RWPE2 (cell line): ENCODE measurements at regions not wholly inside any gene's neighbourhood (a gene's known extent, or its start where the extent isn't known, plus 50 kb on each side); places are given as distances from the start of the nearest gene placed in this dataset.
"Not testable (repeated sequence)": the region's sequence is repeated elsewhere in the genome, so short reads cannot be mapped to it uniquely, and the experiment has no call there.

ENCODE experiments used
- ATAC-seq: fragments of 200-7000 bp; cut with Tn5 transposase; 3 replicates; pipeline ENCODE4 v1.9.1; 2021; ENCODE audit warnings: low read depth
- DNase-seq: peaks from one replicate; pipeline ENCODE4 v3.0.0-alpha.2; 2020; ENCODE audit warnings: low spot score
- H3K27ac ChIP-seq: fragments of 450-650 bp; 2 replicates; pipeline ENCODE4 v1.5.1; 2017; ENCODE audit warnings: mild to moderate bottlenecking; ENCODE audit not compliant: poor library complexity, severe bottlenecking
- H3K27me3 ChIP-seq: fragments of 250-450 bp; sonication (Bioruptor Pico); 2 replicates; pipeline ENCODE4 v1.5.1; 2021; ENCODE audit warnings: mild to moderate bottlenecking, moderate library complexity; ENCODE audit not compliant: insufficient read depth, poor library complexity, severe bottlenecking
- H3K36me3 ChIP-seq: fragments of 250-450 bp; sonication (Bioruptor Pico); 2 replicates; pipeline ENCODE4 v1.5.1; 2020; ENCODE audit warnings: low read depth, mild to moderate bottlenecking, moderate library complexity
- H3K4me1 ChIP-seq: fragments of 250-450 bp; sonication (Bioruptor Pico); 2 replicates; pipeline ENCODE4 v1.5.1; 2021; ENCODE audit warnings: mild to moderate bottlenecking, moderate library complexity; ENCODE audit not compliant: insufficient read depth, poor library complexity, severe bottlenecking
- H3K4me3 ChIP-seq: fragments of 250-450 bp; sonication (Bioruptor Pico); 2 replicates; pipeline ENCODE4 v1.5.1; 2021; ENCODE audit warnings: mild to moderate bottlenecking, moderate library complexity; ENCODE audit not compliant: severe bottlenecking
- H3K9me3 ChIP-seq: fragments of 250-450 bp; sonication (Bioruptor Pico); 2 replicates; pipeline ENCODE4 v1.5.1; 2021; ENCODE audit warnings: mild to moderate bottlenecking, moderate library complexity; ENCODE audit not compliant: severe bottlenecking
- TF ChIP-seq, protein P1 (sequence below): fragments of 450-650 bp; IDR thresholded peaks from one replicate; pipeline ENCODE4 v1.5.1; 2017; ENCODE audit warnings: mild to moderate bottlenecking, moderate library complexity; ENCODE audit not compliant: poor library complexity, severe bottlenecking

DNA sequence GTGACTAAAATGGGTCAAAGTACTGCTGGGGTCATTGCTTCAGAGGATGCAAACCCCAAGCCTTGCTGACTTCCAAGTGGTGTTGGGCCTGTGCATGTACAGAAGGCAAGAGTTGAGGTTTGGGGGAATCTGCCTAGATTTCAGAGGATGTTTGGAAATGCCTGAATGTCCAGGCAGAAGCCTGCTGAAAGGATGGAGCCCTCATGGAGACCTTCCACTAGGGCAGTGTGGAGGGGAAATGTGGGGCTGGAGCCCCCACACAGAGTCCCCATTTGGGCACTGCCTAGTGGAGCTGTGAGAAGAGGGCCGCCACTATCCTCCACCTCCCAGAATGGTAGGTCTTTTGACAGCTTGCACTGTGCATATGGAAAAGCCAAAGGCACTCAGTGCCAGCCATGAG, 377.7 kb upstream of the TRPC7 start:
- TF ChIP-seq, protein P1, sequence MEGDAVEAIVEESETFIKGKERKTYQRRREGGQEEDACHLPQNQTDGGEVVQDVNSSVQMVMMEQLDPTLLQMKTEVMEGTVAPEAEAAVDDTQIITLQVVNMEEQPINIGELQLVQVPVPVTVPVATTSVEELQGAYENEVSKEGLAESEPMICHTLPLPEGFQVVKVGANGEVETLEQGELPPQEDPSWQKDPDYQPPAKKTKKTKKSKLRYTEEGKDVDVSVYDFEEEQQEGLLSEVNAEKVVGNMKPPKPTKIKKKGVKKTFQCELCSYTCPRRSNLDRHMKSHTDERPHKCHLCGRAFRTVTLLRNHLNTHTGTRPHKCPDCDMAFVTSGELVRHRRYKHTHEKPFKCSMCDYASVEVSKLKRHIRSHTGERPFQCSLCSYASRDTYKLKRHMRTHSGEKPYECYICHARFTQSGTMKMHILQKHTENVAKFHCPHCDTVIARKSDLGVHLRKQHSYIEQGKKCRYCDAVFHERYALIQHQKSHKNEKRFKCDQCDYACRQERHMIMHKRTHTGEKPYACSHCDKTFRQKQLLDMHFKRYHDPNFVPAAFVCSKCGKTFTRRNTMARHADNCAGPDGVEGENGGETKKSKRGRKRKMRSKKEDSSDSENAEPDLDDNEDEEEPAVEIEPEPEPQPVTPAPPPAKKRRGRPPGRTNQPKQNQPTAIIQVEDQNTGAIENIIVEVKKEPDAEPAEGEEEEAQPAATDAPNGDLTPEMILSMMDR = no peak
- Histone ChIP-seq H3K4me1 (no peaks in the 10 kb centered on the region), H3K27ac (no peak overlapping the region), H3K27me3 (no peaks in the 10 kb centered on the region), H3K9me3 (no peaks in the 10 kb centered on the region), H3K36me3 (no peaks in the 10 kb centered on the region), H3K4me3 (no peak overlapping the region)
- ATAC-seq (no peak), DNase-seq (no peak)

DNA sequence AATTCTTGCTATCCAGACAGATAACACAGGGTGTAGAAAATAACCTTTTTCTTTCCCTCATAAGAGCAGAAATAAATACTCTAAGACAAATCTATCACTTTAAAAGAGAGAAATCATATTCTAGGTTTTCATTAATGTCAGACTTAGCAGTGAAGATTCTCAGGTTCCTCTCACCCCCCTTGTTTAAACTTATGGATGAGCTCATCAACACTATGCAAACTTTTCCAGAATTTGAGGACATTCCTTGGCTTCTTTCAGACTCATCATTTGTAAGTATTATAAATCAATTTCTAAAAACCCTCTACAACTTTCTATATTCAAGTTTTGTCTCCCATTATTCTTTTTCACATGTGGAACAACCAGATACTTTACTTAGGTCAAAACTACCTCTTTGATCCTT, 374.9 kb upstream of the TRPC7 start:
- Histone ChIP-seq H3K36me3 (no peaks in the 10 kb centered on the region), H3K9me3 (no peaks in the 10 kb centered on the region), H3K4me1 (no peaks in the 10 kb centered on the region), H3K4me3 (no peak overlapping the region), H3K27ac (no peak overlapping the region), H3K27me3 (no peaks in the 10 kb centered on the region)
- no peak for DNase-seq
- TF ChIP-seq, protein P1 = no peak
- no peak for ATAC-seq

DNA sequence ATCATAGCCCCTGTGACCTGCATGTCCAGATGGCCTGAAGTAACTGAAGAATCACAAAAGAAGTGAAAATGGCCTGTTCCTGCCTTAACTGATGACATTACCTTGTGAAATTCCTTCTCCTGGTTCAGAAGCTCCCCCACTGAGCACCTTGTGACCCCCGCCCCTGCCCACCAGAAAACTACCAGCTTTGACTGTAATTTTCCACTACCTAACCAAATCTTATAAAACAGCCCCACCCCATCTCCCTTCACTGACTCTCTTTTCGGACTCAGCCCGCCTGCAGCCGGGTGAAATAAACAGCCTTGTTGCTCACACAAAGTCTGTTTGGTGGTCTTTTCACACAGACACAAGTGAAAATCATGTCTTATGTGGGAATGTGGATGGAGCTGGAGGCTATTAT, 373.9 kb upstream of the TRPC7 start:
- not testable (repeated sequence) for DNase-seq, H3K27ac ChIP-seq, H3K9me3 ChIP-seq, H3K27me3 ChIP-seq, H3K36me3 ChIP-seq, ATAC-seq, H3K4me1 ChIP-seq, H3K4me3 ChIP-seq

GRCh38 chr5:136738829-136739228, 373.5 kb upstream of the TRPC7 start:
- Histone ChIP-seq H3K27me3 (no peaks in the 10 kb centered on the region), H3K9me3 (no peaks in the 10 kb centered on the region), H3K36me3 (no peaks in the 10 kb centered on the region), H3K4me1 (no peaks in the 10 kb centered on the region), H3K27ac (no peak overlapping the region), H3K4me3 (no peak overlapping the region)
- TF ChIP-seq, protein P1 = no peak
- DNase-seq (no peak), ATAC-seq (no peak)

- Histone ChIP-seq H3K27ac (no peak overlapping the region), H3K36me3 (no peaks in the 10 kb centered on the region), H3K4me1 (no peaks in the 10 kb centered on the region), H3K4me3 (no peak overlapping the region), H3K9me3 (no peaks in the 10 kb centered on the region), H3K27me3 (no peaks in the 10 kb centered on the region)
- TF ChIP-seq, protein P1 = no peak
- ATAC-seq = no peak
- DNase-seq = no peak
Measured at GRCh38 chr5:136736021-136736420, 370.7 kb upstream of the TRPC7 start.

- ATAC-seq, H3K4me3 ChIP-seq, DNase-seq, H3K36me3 ChIP-seq, H3K27ac ChIP-seq, H3K4me1 ChIP-seq, H3K9me3 ChIP-seq, H3K27me3 ChIP-seq: not testable (repeated sequence)
Measured at GRCh38 chr5:136735611-136736010, 370.3 kb upstream of the TRPC7 start.
